ENCODE measurements at regions not wholly inside any gene's neighbourhood (a gene's known extent, or its start where the extent isn't known, plus 50 kb on each side); places are given as distances from the start of the nearest gene placed in this dataset.

- TF ChIP-seq POLR2A (IDR thresholded peaks at IDR 0.05), result no peak
- no peak for TF ChIP-seq CTCF (IDR thresholded peaks at IDR 0.05)
- peaks cover 0 to 4% (median 0%) of the 10 kb centered on the region in 4 donors for H3K4me1 ChIP-seq
- H3K27me3 ChIP-seq, result no peaks in the 10 kb centered on the region
- DNase-seq, result no peak
- H3K36me3 ChIP-seq, result no peaks in the 10 kb centered on the region
- H3K4me3 ChIP-seq, result no peak overlapping the region
- no peak overlapping the region for H3K27ac ChIP-seq
- no peaks in the 10 kb centered on the region for H3K9me3 ChIP-seq
Measured at GRCh38 chr3:187807086-187807862, 62.0 kb upstream of the BCL6 start.

- H3K36me3 ChIP-seq, result no peaks in the 10 kb centered on the region
- H3K9me3 ChIP-seq, result no peaks in the 10 kb centered on the region
- peak overlapping the region in 2 of 4 donors; percentile 36 to 60 for H3K27ac ChIP-seq
- DNase-seq, result no peak
- H3K4me1 ChIP-seq, result peaks cover 0 to 4% (median 0%) of the 10 kb centered on the region in 4 donors
- no peak for TF ChIP-seq CTCF (IDR thresholded peaks at IDR 0.05)
- TF ChIP-seq POLR2A (IDR thresholded peaks at IDR 0.05), result no peak
- no peaks in the 10 kb centered on the region for H3K27me3 ChIP-seq
- H3K4me3 ChIP-seq, result no peak overlapping the region
Measured at GRCh38 chr3:187808527-187808895, 63.2 kb upstream of the BCL6 start.

DNA sequence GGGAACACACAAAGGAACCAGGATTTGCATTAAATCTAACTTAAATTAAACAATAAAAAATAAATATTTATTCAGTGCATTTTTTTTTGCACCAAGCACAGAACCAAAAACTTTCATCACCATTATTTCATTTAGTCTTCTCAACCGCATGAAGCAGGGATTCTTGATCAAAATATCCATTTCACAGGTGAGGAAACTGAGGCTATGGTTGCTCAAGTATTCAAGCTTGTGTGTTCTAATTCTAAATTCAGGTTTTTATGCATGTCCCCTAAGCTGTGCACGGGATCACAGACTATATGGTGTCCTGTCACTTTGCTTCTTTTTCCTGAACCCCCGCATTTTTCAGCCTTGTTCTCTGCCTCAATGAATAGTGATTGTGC lies 64.3 kb upstream of the BCL6 start:
- Histone ChIP-seq H3K36me3 (no peaks in the 10 kb centered on the region), H3K4me3 (no peak overlapping the region), H3K27me3 (no peaks in the 10 kb centered on the region), H3K27ac (no peak overlapping the region), H3K4me1 (peaks cover 0 to 4% (median 0%) of the 10 kb centered on the region in 4 donors), H3K9me3 (no peaks in the 10 kb centered on the region)
- TF ChIP-seq CTCF (IDR thresholded peaks at IDR 0.05) (no peak), POLR2A (IDR thresholded peaks at IDR 0.05) (no peak)
- DNase-seq, result no peak

GRCh38 chr3:187810021-187810446 lies 64.8 kb upstream of the BCL6 start:
- no peak for TF ChIP-seq CTCF (IDR thresholded peaks at IDR 0.05)
- no peak for TF ChIP-seq POLR2A (IDR thresholded peaks at IDR 0.05)
- Histone ChIP-seq H3K27me3 (no peaks in the 10 kb centered on the region), H3K36me3 (no peaks in the 10 kb centered on the region), H3K4me3 (no peak overlapping the region), H3K9me3 (no peaks in the 10 kb centered on the region), H3K27ac (no peak overlapping the region), H3K4me1 (peaks cover 0 to 4% (median 0%) of the 10 kb centered on the region in 4 donors)
- no peak for DNase-seq

- H3K4me1 ChIP-seq, result peaks cover 0 to 4% (median 0%) of the 10 kb centered on the region in 4 donors
- TF ChIP-seq CTCF (IDR thresholded peaks at IDR 0.05) (no peak), POLR2A (IDR thresholded peaks at IDR 0.05) (no peak)
- no peak for DNase-seq
- no peaks in the 10 kb centered on the region for H3K27me3 ChIP-seq
- no peaks in the 10 kb centered on the region for H3K9me3 ChIP-seq
- H3K4me3 ChIP-seq, result no peak overlapping the region
- H3K36me3 ChIP-seq, result no peaks in the 10 kb centered on the region
- H3K27ac ChIP-seq, result no peak overlapping the region
Measured at GRCh38 chr3:187811585-187812250, 66.5 kb upstream of the BCL6 start.

Measured in Peyer's patch (tissue), 4 donors.